SK-N-SH treated with all-trans-retinoic acid at 6 μM for 48 hours (cell line): ENCODE measurements at regions not wholly inside any gene's neighbourhood (a gene's known extent, or its start where the extent isn't known, plus 50 kb on each side); places are given as distances from the start of the nearest gene placed in this dataset.

ENCODE experiments used
- ATAC-seq: fragments of 200-7000 bp; cut with Tn5 transposase; 3 replicates; pipeline ENCODE4 v1.9.1; 2020; ENCODE audit warnings: mild to moderate bottlenecking, moderate library complexity
- ARNTL ChIP-seq: fragments of 450-650 bp; formaldehyde crosslinking; IDR thresholded peaks from 2 replicates; pipeline ENCODE4 v1.5.0; 2020; ENCODE audit warnings: low read depth, mild to moderate bottlenecking, moderate library complexity, borderline replicate concordance
- BACH2 ChIP-seq: fragments of 250-450 bp; sonication (Bioruptor Pico); IDR thresholded peaks from 2 replicates; pipeline ENCODE4 v1.9.0; 2021; ENCODE audit warnings: mild to moderate bottlenecking, borderline replicate concordance
- CSDC2 ChIP-seq: fragments of 250-450 bp; sonication (Bioruptor Pico); IDR thresholded peaks from 2 replicates; pipeline ENCODE4 v1.5.0; 2020; ENCODE audit warnings: mild to moderate bottlenecking, moderate library complexity
- ESRRG ChIP-seq: fragments of 250-450 bp; sonication (Bioruptor Pico); IDR thresholded peaks from 2 replicates; pipeline ENCODE4 v1.6.1; 2021; ENCODE audit warnings: mild to moderate bottlenecking
- GLIS3 ChIP-seq: fragments of 250-450 bp; sonication (Bioruptor Pico); IDR thresholded peaks from 2 replicates; pipeline ENCODE4 v1.5.0; 2020; ENCODE audit warnings: mild to moderate bottlenecking, moderate library complexity
- ISL1 ChIP-seq: fragments of 250-450 bp; sonication (Bioruptor Pico); IDR thresholded peaks from 2 replicates; pipeline ENCODE4 v2.1.2; 2022; ENCODE audit warnings: mild to moderate bottlenecking, moderate library complexity
- OSR1 ChIP-seq: fragments of 250-450 bp; sonication (Bioruptor Pico); IDR thresholded peaks from 2 replicates; pipeline ENCODE4 v1.8.0; 2022; ENCODE audit warnings: moderate library complexity, mild to moderate bottlenecking, inconsistent platforms
- PPARA ChIP-seq: fragments of 250-450 bp; sonication (Bioruptor Pico); IDR thresholded peaks from 2 replicates; pipeline ENCODE4 v1.5.0; 2020; ENCODE audit warnings: mild to moderate bottlenecking, borderline replicate concordance
- RARB ChIP-seq: fragments of 250-450 bp; sonication (Bioruptor Pico); IDR thresholded peaks from 2 replicates; pipeline ENCODE4 v1.8.0; 2021; ENCODE audit warnings: mild to moderate bottlenecking, moderate library complexity
- SNAI2 ChIP-seq: fragments of 250-450 bp; sonication (Bioruptor Pico); IDR thresholded peaks from 2 replicates; pipeline ENCODE4 v1.5.0; 2020; ENCODE audit warnings: mild to moderate bottlenecking, moderate library complexity
- TCF4 ChIP-seq: fragments of 250-450 bp; sonication (Bioruptor Pico); IDR thresholded peaks from 2 replicates; pipeline ENCODE4 v1.8.0; 2021; ENCODE audit warnings: mild to moderate bottlenecking, moderate library complexity, borderline replicate concordance
- TOX ChIP-seq: fragments of 250-450 bp; sonication (Bioruptor Pico); IDR thresholded peaks from 2 replicates; pipeline ENCODE4 v1.8.0; 2021; ENCODE audit warnings: mild to moderate bottlenecking, moderate library complexity, borderline replicate concordance
- ZFP3 ChIP-seq: fragments of 250-450 bp; sonication (Bioruptor Pico); IDR thresholded peaks from 2 replicates; pipeline ENCODE4 v1.5.0; 2020; ENCODE audit warnings: mild to moderate bottlenecking, moderate library complexity
- ZFP30 ChIP-seq: fragments of 450-650 bp; formaldehyde crosslinking; IDR thresholded peaks from 2 replicates; pipeline ENCODE4 v1.5.0; 2022; ENCODE audit warnings: mild to moderate bottlenecking, moderate library complexity
- ZNF565 ChIP-seq: fragments of 450-650 bp; formaldehyde crosslinking; conservative IDR thresholded peaks from 2 replicates; pipeline ENCODE4 v1.5.0; 2020; ENCODE audit warnings: low read depth, mild to moderate bottlenecking, moderate library complexity
- ZNF70 ChIP-seq: fragments of 450-650 bp; formaldehyde crosslinking; IDR thresholded peaks from 2 replicates; pipeline ENCODE4 v1.5.0; 2020; ENCODE audit warnings: mild to moderate bottlenecking, moderate library complexity
- ZNF8 ChIP-seq: fragments of 450-650 bp; formaldehyde crosslinking; IDR thresholded peaks from 2 replicates; pipeline ENCODE4 v1.5.0; 2020; ENCODE audit warnings: mild to moderate bottlenecking, moderate library complexity
- TF ChIP-seq, protein P1 (sequence below): fragments of 250-450 bp; sonication (Bioruptor Pico); IDR thresholded peaks from 2 replicates; pipeline ENCODE4 v1.8.0; 2020; ENCODE audit warnings: mild to moderate bottlenecking, moderate library complexity, borderline replicate concordance
- TF ChIP-seq, protein P2 (sequence below): fragments of 250-450 bp; sonication (Bioruptor Pico); IDR thresholded peaks from 2 replicates; pipeline ENCODE4 v1.5.1; 2021; ENCODE audit warnings: mild to moderate bottlenecking, moderate library complexity
- TF ChIP-seq, protein P3 (sequence below): fragments of 250-450 bp; sonication (Bioruptor Pico); IDR thresholded peaks from 2 replicates; pipeline ENCODE4 v1.5.0; 2020; ENCODE audit warnings: mild to moderate bottlenecking, moderate library complexity
- TF ChIP-seq, protein P4 (sequence below): fragments of 250-450 bp; sonication (Bioruptor Pico); IDR thresholded peaks from 2 replicates; pipeline ENCODE4 v1.8.0; 2021; ENCODE audit warnings: low read depth, mild to moderate bottlenecking, moderate library complexity, borderline replicate concordance

DNA sequence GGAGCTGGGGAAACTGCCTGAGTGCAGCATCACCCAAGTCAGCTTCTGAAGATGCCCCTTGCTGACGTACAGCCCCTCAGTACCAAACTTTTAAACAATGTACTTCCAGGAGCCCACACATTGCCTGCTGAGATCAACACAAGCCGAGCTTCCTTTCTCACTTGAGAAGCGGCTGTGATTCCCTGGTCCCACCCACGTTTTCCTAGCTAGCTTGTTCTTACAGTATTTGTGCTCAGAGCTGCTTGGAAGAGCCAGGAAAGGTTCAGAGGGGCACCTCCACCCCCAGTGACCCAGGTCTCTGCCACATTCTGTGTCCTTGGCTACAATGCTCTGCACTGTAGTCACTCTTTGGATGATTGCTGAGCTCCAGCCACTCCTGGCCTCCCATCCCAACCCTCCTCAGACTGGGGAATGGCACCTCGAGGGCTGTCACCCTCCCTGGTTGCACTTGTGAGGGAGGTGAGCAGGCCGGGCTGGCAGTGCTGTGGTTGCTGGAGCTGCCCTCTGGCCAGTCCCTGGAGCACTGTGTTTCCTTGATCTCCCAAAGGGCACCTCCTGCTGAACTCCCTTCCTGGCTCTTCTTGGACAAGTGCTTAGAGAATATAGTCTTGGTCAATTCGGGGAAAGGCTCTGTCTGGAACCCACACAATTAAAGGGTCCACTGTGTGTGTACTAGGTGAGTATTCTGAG, 355.1 kb downstream of the AJAP1 start:
- no peak for ATAC-seq
- no peak for TF ChIP-seq ZNF8
- TF ChIP-seq, protein P1, sequence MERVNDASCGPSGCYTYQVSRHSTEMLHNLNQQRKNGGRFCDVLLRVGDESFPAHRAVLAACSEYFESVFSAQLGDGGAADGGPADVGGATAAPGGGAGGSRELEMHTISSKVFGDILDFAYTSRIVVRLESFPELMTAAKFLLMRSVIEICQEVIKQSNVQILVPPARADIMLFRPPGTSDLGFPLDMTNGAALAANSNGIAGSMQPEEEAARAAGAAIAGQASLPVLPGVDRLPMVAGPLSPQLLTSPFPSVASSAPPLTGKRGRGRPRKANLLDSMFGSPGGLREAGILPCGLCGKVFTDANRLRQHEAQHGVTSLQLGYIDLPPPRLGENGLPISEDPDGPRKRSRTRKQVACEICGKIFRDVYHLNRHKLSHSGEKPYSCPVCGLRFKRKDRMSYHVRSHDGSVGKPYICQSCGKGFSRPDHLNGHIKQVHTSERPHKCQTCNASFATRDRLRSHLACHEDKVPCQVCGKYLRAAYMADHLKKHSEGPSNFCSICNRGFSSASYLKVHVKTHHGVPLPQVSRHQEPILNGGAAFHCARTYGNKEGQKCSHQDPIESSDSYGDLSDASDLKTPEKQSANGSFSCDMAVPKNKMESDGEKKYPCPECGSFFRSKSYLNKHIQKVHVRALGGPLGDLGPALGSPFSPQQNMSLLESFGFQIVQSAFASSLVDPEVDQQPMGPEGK (CRISPR knock-in tag) = no peak
- TF ChIP-seq, protein P2, sequence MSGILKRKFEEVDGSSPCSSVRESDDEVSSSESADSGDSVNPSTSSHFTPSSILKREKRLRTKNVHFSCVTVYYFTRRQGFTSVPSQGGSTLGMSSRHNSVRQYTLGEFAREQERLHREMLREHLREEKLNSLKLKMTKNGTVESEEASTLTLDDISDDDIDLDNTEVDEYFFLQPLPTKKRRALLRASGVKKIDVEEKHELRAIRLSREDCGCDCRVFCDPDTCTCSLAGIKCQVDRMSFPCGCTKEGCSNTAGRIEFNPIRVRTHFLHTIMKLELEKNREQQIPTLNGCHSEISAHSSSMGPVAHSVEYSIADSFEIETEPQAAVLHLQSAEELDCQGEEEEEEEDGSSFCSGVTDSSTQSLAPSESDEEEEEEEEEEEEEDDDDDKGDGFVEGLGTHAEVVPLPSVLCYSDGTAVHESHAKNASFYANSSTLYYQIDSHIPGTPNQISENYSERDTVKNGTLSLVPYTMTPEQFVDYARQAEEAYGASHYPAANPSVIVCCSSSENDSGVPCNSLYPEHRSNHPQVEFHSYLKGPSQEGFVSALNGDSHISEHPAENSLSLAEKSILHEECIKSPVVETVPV (CRISPR knock-in tag) = no peak
- TF ChIP-seq ARNTL (CRISPR knock-in tag) = no peak
- no peak for TF ChIP-seq SNAI2 (CRISPR knock-in tag)
- TF ChIP-seq TOX (CRISPR knock-in tag) = no peak
- TF ChIP-seq, protein P3, sequence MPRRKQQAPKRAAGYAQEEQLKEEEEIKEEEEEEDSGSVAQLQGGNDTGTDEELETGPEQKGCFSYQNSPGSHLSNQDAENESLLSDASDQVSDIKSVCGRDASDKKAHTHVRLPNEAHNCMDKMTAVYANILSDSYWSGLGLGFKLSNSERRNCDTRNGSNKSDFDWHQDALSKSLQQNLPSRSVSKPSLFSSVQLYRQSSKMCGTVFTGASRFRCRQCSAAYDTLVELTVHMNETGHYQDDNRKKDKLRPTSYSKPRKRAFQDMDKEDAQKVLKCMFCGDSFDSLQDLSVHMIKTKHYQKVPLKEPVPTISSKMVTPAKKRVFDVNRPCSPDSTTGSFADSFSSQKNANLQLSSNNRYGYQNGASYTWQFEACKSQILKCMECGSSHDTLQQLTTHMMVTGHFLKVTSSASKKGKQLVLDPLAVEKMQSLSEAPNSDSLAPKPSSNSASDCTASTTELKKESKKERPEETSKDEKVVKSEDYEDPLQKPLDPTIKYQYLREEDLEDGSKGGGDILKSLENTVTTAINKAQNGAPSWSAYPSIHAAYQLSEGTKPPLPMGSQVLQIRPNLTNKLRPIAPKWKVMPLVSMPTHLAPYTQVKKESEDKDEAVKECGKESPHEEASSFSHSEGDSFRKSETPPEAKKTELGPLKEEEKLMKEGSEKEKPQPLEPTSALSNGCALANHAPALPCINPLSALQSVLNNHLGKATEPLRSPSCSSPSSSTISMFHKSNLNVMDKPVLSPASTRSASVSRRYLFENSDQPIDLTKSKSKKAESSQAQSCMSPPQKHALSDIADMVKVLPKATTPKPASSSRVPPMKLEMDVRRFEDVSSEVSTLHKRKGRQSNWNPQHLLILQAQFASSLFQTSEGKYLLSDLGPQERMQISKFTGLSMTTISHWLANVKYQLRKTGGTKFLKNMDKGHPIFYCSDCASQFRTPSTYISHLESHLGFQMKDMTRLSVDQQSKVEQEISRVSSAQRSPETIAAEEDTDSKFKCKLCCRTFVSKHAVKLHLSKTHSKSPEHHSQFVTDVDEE (CRISPR knock-in tag) = no peak
- no peak for TF ChIP-seq ZFP3 (CRISPR knock-in tag)
- no peak for TF ChIP-seq TCF4 (CRISPR knock-in tag)
- no peak for TF ChIP-seq ZNF70
- TF ChIP-seq BACH2 (CRISPR knock-in tag) = no peak
- no peak for TF ChIP-seq OSR1

DNA sequence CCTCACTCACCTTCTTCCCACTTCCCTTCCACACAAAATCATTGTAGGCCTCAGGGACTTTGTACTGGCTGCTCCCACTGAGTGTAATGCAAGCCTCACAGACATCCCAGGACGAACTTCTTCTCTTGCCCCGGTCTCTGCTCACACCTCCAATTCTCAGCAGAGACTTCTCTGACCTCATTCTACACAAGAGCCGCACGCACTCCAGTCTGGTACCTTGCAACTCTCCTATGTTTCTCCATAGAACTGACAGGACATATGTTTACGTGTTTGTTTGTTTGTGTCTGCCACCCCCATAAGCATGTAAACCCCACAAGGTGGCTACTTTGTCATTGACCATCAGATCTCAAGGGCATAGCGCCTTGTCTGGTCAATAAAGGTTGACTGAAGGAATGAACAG, 350.8 kb downstream of the AJAP1 start:
- TF ChIP-seq RARB (CRISPR knock-in tag) = no peak
- TF ChIP-seq ZNF8 = no peak
- TF ChIP-seq, protein P4, sequence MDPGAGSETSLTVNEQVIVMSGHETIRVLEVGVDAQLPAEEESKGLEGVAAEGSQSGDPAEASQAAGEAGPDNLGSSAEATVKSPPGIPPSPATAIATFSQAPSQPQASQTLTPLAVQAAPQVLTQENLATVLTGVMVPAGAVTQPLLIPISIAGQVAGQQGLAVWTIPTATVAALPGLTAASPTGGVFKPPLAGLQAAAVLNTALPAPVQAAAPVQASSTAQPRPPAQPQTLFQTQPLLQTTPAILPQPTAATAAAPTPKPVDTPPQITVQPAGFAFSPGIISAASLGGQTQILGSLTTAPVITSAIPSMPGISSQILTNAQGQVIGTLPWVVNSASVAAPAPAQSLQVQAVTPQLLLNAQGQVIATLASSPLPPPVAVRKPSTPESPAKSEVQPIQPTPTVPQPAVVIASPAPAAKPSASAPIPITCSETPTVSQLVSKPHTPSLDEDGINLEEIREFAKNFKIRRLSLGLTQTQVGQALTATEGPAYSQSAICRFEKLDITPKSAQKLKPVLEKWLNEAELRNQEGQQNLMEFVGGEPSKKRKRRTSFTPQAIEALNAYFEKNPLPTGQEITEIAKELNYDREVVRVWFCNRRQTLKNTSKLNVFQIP (CRISPR knock-in tag) = no peak
- no peak for TF ChIP-seq ISL1 (CRISPR knock-in tag)
- TF ChIP-seq, protein P3 (CRISPR knock-in tag) = no peak
- TF ChIP-seq PPARA (CRISPR knock-in tag) = no peak
- TF ChIP-seq TCF4 (CRISPR knock-in tag) = no peak
- no peak for TF ChIP-seq ESRRG
- no peak for TF ChIP-seq OSR1
- TF ChIP-seq CSDC2 (CRISPR knock-in tag) = no peak
- TF ChIP-seq ZFP3 (CRISPR knock-in tag) = no peak
- TF ChIP-seq ARNTL (CRISPR knock-in tag) = no peak
- TF ChIP-seq GLIS3 (CRISPR knock-in tag) = no peak
- no peak for TF ChIP-seq BACH2 (CRISPR knock-in tag)
- TF ChIP-seq ZNF565 (CRISPR knock-in tag) = no peak
- TF ChIP-seq, protein P2 (CRISPR knock-in tag) = no peak
- TF ChIP-seq, protein P1 (CRISPR knock-in tag) = no peak
- no peak for TF ChIP-seq ZFP30 (CRISPR knock-in tag)
- ATAC-seq = no peak
